GM21737 (cell line): ENCODE measurements at regions not wholly inside any gene's neighbourhood (a gene's known extent, or its start where the extent isn't known, plus 50 kb on each side); places are given as distances from the start of the nearest gene placed in this dataset.
A peak's percentile ranks its signal among the peaks of the same experiment; 100 is the strongest.

Source experiments
- ATAC-seq: cut with Tn5 transposase; IDR thresholded peaks from one replicate; pipeline ENCODE4 v1.9.1; 2021; ENCODE audit warnings: mild to moderate bottlenecking, moderate library complexity; ENCODE audit not compliant: unreplicated experiment

GRCh38 chr1:235027076-235027861 lies 101.4 kb downstream of the TOMM20 start:
- no peak for ATAC-seq

GRCh38 chr1:235025422-235025984 lies 103.1 kb downstream of the TOMM20 start:
- no peak for ATAC-seq

DNA sequence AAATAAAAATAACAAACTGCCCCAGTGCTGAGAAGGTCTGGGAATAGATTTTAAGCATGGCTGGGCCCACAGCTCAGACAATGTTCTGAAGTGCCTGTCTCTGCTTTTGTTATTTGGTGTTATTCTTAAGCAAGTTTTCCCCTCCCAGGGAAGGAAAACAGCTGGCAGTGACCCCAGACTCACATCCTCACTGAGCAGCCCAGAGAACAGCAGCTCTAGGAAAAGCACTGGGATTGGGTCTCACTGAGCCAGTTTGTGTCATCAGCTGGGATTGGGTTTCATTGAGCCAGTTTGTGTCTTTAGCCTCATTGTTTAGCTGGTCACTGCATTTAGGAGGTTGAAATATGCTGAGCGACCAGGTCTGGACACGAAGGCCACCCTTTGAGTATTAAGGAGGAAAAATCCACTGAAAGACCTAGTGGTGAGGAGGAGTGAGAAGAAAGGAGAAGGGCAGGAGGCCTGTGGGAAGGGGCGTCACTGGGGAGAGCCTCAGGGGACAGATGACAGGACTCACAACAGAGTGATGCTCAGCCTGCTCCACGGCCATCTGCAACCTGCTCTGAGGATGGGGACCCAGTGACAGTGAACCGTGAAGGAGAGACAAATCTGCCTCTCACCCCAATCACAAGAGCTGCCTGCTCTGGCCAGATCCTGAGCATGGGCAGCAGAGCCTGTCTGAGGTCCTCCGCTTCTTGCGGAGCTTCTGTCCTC lies 103.8 kb downstream of the TOMM20 start:
- no peak for ATAC-seq

GRCh38 chr1:235023711-235024439 lies 104.8 kb downstream of the TOMM20 start:
- ATAC-seq, result no peak

- peak; percentile 51 for ATAC-seq
These were observed 105.5 kb downstream of the TOMM20 start for GRCh38 chr1:235022981-235023710.

DNA sequence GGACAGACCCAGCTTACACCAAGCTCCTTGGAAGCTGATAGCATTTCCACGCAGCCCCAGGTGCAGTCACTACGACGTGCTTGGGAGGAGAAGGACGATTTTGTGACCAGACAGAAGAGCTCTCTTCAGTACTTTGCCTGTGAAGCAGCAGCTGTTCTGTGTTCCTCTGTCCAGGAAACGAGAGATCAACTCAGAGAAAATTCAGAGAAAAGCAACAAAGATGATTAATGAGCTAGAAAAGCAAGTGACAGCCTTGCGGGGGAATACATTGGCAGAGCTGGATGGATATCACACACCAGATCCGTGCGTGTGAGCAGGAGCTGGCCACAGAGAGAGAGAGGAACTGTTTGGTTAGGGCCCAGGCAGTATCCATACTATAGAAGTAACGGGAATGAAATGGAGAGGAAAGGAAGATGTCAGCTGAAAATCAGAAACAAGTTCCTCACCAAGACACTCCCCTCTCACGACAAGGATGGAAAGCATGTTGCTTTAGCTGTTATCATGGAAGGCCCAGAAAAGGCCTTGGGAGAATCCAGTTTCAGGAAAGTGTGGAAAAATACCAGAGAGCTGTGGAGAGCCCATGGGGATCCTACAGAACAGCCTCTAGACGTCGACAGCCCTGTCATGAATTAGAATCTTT lies 106.2 kb downstream of the TOMM20 start:
- no peak for ATAC-seq

DNA sequence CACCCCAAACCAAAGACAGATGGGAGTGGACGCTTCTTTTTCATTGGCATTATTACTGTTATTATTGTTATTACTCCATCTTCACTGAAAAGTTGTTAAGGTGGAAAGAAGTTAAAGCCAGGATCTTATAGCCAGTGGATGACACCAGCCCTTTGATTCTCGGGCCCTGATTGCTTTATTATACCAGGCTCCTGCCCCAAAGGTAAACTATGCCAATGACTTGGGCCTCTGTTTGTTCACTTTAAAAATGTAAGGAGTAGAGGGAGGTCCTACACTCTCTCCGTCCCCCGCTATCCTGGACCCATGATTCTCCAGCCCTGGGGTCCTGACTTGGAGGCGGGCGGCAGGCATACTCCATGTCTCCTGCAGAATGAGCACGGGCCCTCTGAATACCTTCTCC lies 106.8 kb downstream of the TOMM20 start:
- ATAC-seq, result no peak

GRCh38 chr1:235021321-235021720 lies 107.3 kb downstream of the TOMM20 start:
- ATAC-seq, result no peak

DNA sequence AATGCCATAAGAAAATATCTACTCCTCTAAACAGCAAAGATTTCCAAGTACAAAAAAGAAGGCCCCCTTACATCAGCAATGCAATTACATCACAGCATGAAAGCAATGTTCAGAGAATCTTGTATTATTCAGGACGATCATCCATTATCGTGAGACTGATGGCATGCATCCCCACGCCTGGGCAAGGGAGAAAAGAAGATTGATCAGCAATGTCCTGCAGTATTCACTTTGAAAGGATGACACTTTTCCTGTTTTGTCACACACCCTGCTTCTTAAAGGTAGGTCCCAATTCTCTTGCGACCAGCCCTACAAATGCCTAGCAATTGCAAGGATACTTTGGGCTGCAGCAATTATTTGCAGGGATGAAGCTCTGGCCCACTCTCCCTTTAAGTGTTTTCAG lies 108.7 kb downstream of the TOMM20 start:
- ATAC-seq, result no peak

DNA sequence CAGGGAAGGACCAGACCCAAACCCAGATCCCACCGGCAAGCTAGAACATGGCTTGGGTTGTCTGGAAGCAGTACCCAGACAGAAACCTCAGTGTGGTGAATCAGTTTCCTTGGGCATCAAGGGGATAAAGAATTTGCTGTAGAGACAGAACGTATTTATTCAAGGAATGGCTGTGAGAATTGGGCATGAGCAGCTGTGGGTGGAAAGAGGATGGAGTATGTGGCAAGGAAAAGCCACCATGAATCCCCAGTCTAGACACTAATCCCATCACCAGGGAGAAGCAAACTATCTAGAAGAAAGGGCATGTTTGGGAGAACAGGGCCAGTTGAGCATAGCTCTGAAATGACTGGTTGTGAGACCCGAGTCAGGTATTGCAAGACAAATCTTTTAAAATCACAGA lies 109.2 kb downstream of the TOMM20 start:
- ATAC-seq, result no peak

- ATAC-seq, result no peak
These were observed 109.8 kb downstream of the TOMM20 start for GRCh38 chr1:235018720-235019444.

DNA sequence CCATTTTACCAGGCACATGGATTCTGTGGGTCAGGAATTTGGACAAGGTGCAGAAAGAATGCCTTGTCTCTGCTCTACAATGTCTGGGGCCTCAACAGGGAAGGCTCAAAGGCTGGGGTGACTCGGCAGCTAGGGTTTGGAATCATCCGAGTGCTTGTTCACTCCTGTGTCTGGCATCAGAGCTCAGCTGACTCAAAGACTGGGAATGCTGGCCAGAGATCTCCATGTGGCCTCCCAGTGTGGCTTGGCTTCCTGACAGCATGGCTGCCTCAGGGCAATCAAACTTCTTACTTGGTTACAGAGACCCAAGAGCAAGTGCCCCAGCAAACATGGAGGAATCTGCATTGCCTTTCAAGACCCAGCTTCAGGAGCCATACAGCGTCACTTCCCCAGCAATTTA lies 110.5 kb downstream of the TOMM20 start:
- no peak for ATAC-seq

DNA sequence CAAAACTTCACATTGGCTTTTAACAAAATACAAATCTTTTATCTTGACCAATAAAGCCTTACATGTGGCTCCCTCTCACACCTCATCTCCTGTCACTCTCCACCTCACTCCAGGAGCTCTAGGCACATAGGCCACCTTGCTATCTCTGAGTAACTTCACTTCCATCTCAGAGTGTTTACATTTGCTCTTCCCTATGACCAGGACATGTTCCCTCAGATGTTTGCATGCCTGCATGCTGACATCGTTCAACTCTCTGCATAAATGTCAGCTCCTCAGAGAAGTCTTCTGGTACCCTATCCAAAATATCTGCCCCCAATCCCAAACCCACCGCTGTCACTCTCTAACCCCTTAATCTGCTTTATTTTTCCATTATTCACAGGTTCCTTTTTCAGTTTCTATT lies 110.9 kb downstream of the TOMM20 start:
- no peak for ATAC-seq

- ATAC-seq, result no peak
These were observed 111.4 kb downstream of the TOMM20 start for GRCh38 chr1:235017191-235017590.

GRCh38 chr1:235015291-235015985 lies 113.2 kb downstream of the TOMM20 start:
- peak; percentile 33 for ATAC-seq

GRCh38 chr1:235014756-235015155 lies 113.9 kb downstream of the TOMM20 start:
- no peak for ATAC-seq

DNA sequence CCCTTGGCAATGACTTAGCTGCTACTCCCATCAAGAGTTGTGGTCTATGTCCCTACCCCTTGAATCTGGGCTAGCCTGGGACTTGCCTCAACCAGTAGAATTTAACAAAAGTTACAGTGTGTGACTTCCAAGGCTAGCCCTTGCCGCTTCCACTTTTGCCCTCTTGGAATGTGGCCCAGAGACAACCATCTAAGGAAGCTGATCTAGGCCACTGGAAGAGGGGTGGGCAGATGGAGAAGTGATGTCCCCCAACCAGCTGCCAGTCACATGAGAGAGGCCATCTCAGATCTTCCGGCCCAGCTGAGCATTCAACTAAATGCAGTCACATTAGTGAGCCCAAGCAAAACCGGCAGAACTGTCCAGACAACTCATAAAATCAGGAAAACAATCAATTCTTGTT lies 115.1 kb downstream of the TOMM20 start:
- no peak for ATAC-seq

- no peak for ATAC-seq
These were observed 116.0 kb downstream of the TOMM20 start for GRCh38 chr1:235012436-235013210.
